HEK293 (cell line): ENCODE measurements at regions not wholly inside any gene's neighbourhood (a gene's known extent, or its start where the extent isn't known, plus 50 kb on each side); places are given as distances from the start of the nearest gene placed in this dataset.

Source experiments
- CTCF ChIA-PET: fragments of 350-600 bp; formaldehyde crosslinking; extraction: SDS; loops from one replicate; lab custom pipeline; 2021; ENCODE audit warnings: antibody characterized with exemption; lab: Yijun Ruan, JAX
- POLR2A ChIA-PET: fragments of 300-600 bp; formaldehyde crosslinking; extraction: SDS; loops from one replicate; lab custom pipeline; 2020; ENCODE audit warnings: antibody characterized with exemption, inconsistent platforms; lab: Yijun Ruan, JAX
- H3K27ac ChIP-seq: fragments of 200-500 bp; sonication (Bioruptor generic); 2 replicates; pipeline ENCODE4 v1.5.1; 2014; ENCODE audit warnings: low read depth, low read length, control low read depth, inconsistent platforms; ENCODE audit errors: extremely low read depth
- H3K36me3 ChIP-seq, 2 experiments: fragments of 200-500 bp in 1 of 2; sonication (Bioruptor generic) in 1 of 2; 1 replicate in 1 of 2; 2 replicates in 1 of 2; pipeline ENCODE4 v1.5.1; 2014 to 2017; ENCODE audit warnings: inconsistent platforms in 2 of 2, low read length in 2 of 2; ENCODE audit not compliant: control insufficient read depth in 2 of 2, insufficient read depth in 1 of 2
- H3K4me1 ChIP-seq: fragments of 200-500 bp; sonication (Bioruptor generic); 2 replicates; pipeline ENCODE4 v1.5.1; 2014; ENCODE audit warnings: mild to moderate bottlenecking, low read length, inconsistent platforms; ENCODE audit not compliant: control insufficient read depth, insufficient read depth
- H3K4me3 ChIP-seq: 2 replicates; pipeline ENCODE4 v1.5.1; 2011; ENCODE audit warnings: low read depth, mild to moderate bottlenecking, control low read depth, low read length, moderate library complexity
- H3K9me3 ChIP-seq: fragments of 200-500 bp; sonication (Bioruptor generic); 2 replicates; pipeline ENCODE4 v1.5.1; 2014; ENCODE audit warnings: low read depth, low read length, inconsistent platforms; ENCODE audit not compliant: control insufficient read depth, insufficient read depth
- BCL11B ChIP-seq: fragments of 450-650 bp; formaldehyde crosslinking; IDR thresholded peaks from 2 replicates; pipeline ENCODE4 v1.5.1; 2016; ENCODE audit warnings: low read depth, missing biosample characterization, missing genetic modification characterization
- HOXA7 ChIP-seq: sonication (generic); formaldehyde crosslinking; IDR thresholded peaks from 2 replicates; pipeline ENCODE4 v1.8.1; 2022; ENCODE audit warnings: missing genetic modification reagents, borderline replicate concordance
- HOXD13 ChIP-seq: sonication (generic); formaldehyde crosslinking; IDR thresholded peaks from 2 replicates; pipeline ENCODE4 v1.8.0; 2022; ENCODE audit warnings: missing genetic modification reagents, borderline replicate concordance
- KLF17 ChIP-seq: fragments of 450-650 bp; formaldehyde crosslinking; IDR thresholded peaks from 2 replicates; pipeline ENCODE4 v1.5.1; 2016; ENCODE audit warnings: missing biosample characterization, missing genetic modification characterization
- KLF9 ChIP-seq: fragments of 450-650 bp; formaldehyde crosslinking; IDR thresholded peaks from 2 replicates; pipeline ENCODE4 v1.5.1; 2016; ENCODE audit warnings: missing biosample characterization, missing genetic modification characterization, low read depth
- RBAK ChIP-seq: fragments of 450-650 bp; formaldehyde crosslinking; IDR thresholded peaks from 2 replicates; pipeline ENCODE4 v1.5.1; 2016; ENCODE audit warnings: missing biosample characterization, missing genetic modification characterization
- REPIN1 ChIP-seq: fragments of 450-650 bp; formaldehyde crosslinking; IDR thresholded peaks from 2 replicates; pipeline ENCODE4 v1.5.1; 2017; ENCODE audit warnings: missing biosample characterization, missing genetic modification characterization, low read depth
- SETDB1 ChIP-seq: IDR thresholded peaks from one replicate; pipeline ENCODE4 v1.6.1; 2017; ENCODE audit warnings: mild to moderate bottlenecking, low read length, moderate library complexity, mixed read lengths; ENCODE audit not compliant: insufficient read length
- ZBTB7A ChIP-seq: fragments of 450-650 bp; formaldehyde crosslinking; IDR thresholded peaks from 2 replicates; pipeline ENCODE4 v1.5.1; 2016; ENCODE audit warnings: low read depth, missing biosample characterization, missing genetic modification characterization
- ZFP37 ChIP-seq: fragments of 450-650 bp; formaldehyde crosslinking; IDR thresholded peaks from 2 replicates; pipeline ENCODE4 v1.5.1; 2016; ENCODE audit warnings: missing biosample characterization, missing genetic modification characterization
- ZNF114 ChIP-seq: fragments of 450-650 bp; formaldehyde crosslinking; IDR thresholded peaks from 2 replicates; pipeline ENCODE4 v1.5.0; 2017; ENCODE audit warnings: missing biosample characterization, missing genetic modification characterization
- ZNF155 ChIP-seq: fragments of 450-650 bp; formaldehyde crosslinking; IDR thresholded peaks from 2 replicates; pipeline ENCODE4 v1.5.1; 2016; ENCODE audit warnings: missing biosample characterization, missing genetic modification characterization
- ZNF311 ChIP-seq: fragments of 450-650 bp; formaldehyde crosslinking; IDR thresholded peaks from 2 replicates; pipeline ENCODE4 v1.5.1; 2017; ENCODE audit warnings: missing biosample characterization, missing genetic modification characterization, borderline replicate concordance
- ZNF335 ChIP-seq: fragments of 450-650 bp; formaldehyde crosslinking; conservative IDR thresholded peaks from 2 replicates; pipeline ENCODE4 v1.5.1; 2016; ENCODE audit warnings: missing biosample characterization, missing genetic modification characterization
- ZNF354C ChIP-seq: fragments of 450-650 bp; formaldehyde crosslinking; IDR thresholded peaks from 2 replicates; pipeline ENCODE4 v1.5.1; 2016; ENCODE audit warnings: missing biosample characterization, missing genetic modification characterization, low read depth, borderline replicate concordance
- ZNF501 ChIP-seq: fragments of 450-650 bp; formaldehyde crosslinking; IDR thresholded peaks from 2 replicates; pipeline ENCODE4 v1.5.1; 2016; ENCODE audit warnings: missing biosample characterization, missing genetic modification characterization
- ZNF600 ChIP-seq: fragments of 450-650 bp; formaldehyde crosslinking; IDR thresholded peaks from 2 replicates; pipeline ENCODE4 v1.5.1; 2016; ENCODE audit warnings: missing biosample characterization, missing genetic modification characterization
- ZNF664 ChIP-seq: fragments of 450-650 bp; formaldehyde crosslinking; IDR thresholded peaks from 2 replicates; pipeline ENCODE4 v1.5.1; 2016; ENCODE audit warnings: missing biosample characterization, missing genetic modification characterization
- ZNF692 ChIP-seq: fragments of 450-650 bp; formaldehyde crosslinking; IDR thresholded peaks from 2 replicates; pipeline ENCODE4 v1.5.1; 2016; ENCODE audit warnings: missing biosample characterization, missing genetic modification characterization
- ZSCAN18 ChIP-seq: fragments of 450-650 bp; formaldehyde crosslinking; IDR thresholded peaks from 2 replicates; pipeline ENCODE4 v1.5.1; 2016; ENCODE audit warnings: missing biosample characterization, missing genetic modification characterization
- ZSCAN23 ChIP-seq: fragments of 450-650 bp; formaldehyde crosslinking; IDR thresholded peaks from 2 replicates; pipeline ENCODE4 v1.5.1; 2016; ENCODE audit warnings: missing biosample characterization, missing genetic modification characterization
- TF ChIP-seq, protein P1 (sequence below): fragments of 450-650 bp; formaldehyde crosslinking; IDR thresholded peaks from 2 replicates; pipeline ENCODE4 v1.5.1; 2016; ENCODE audit warnings: missing biosample characterization, missing genetic modification characterization
- TF ChIP-seq, protein P2 (sequence below): fragments of 450-650 bp; formaldehyde crosslinking; IDR thresholded peaks from 2 replicates; pipeline ENCODE4 v1.5.1; 2016; ENCODE audit warnings: missing biosample characterization, missing genetic modification characterization

DNA sequence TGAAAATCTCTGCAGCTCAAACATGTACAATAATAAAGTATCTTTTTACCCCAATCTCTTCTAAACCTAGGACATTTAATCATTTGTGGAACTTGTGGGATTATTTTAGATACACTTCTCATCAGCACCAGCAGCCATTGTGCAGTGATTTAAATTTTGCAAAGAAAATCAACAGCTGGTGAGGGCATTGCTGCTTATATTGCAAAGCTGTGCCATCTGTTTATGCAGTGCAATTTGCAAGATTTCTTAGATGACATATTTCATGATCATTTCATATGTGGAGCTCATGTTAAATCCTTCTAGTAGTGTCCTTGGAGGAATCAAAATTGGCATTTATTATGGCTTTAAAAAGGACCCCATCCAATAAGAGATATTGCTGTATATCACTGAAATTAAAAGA lies 320.7 kb downstream of the BTG1 start:
- no peak overlapping the region for H3K27ac ChIP-seq
- H3K4me1 ChIP-seq = no peaks in the 10 kb centered on the region
- no peaks in the 10 kb centered on the region for H3K36me3 ChIP-seq
- ChIA-PET POLR2A (no interaction called here), CTCF (interaction anchor here (0.9 to 1.0 kb wide), 2 partner anchors 13 to 14 kb away, joined by 3 to 5 read pairs; no protein-coding TSS in a partner anchor)
- no peaks in the 10 kb centered on the region for H3K9me3 ChIP-seq
- H3K4me3 ChIP-seq = no peak overlapping the region
- TF ChIP-seq ZBTB7A (tag by site-specific recombination) = no peak
- no peak for TF ChIP-seq HOXD13 (CRISPR knock-in tag)
- no peak for TF ChIP-seq ZNF664 (tag by site-specific recombination)
- TF ChIP-seq HOXA7 (CRISPR knock-in tag) = no peak
- TF ChIP-seq ZNF354C (tag by site-specific recombination) = no peak
- no peak for TF ChIP-seq SETDB1
- no peak for TF ChIP-seq KLF17 (tag by site-specific recombination)
- no peak for TF ChIP-seq ZNF600 (tag by site-specific recombination)
- no peak for TF ChIP-seq ZNF311 (tag by site-specific recombination)
- TF ChIP-seq ZFP37 (tag by site-specific recombination) = no peak

DNA sequence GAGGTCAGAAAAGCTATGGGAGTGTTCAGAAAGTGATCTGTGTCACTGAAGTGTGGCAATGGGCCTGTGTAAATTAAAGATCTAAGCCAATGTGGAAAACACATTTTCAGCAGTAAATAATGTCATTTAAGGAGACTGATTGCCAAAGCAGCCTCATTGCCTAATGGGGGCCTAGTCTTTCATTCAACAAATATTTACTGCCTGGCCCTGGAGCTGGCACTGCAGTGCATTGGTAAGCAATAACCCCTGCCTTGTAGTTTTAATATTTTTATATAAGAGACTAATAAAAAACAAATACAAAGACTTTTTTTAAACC lies 326.6 kb downstream of the BTG1 start:
- ChIA-PET POLR2A (no interaction called here), CTCF (interaction anchor here (1.2 kb wide), 1 partner anchor 437 kb away, joined by 5 read pairs; no protein-coding TSS in a partner anchor)
- Histone ChIP-seq H3K36me3 (no peaks in the 10 kb centered on the region), H3K4me3 (no peak overlapping the region), H3K9me3 (no peaks in the 10 kb centered on the region), H3K27ac (no peak overlapping the region), H3K4me1 (no peaks in the 10 kb centered on the region)
- no peak for TF ChIP-seq ZSCAN18 (tag by site-specific recombination)
- no peak for TF ChIP-seq ZNF335 (tag by site-specific recombination)
- TF ChIP-seq KLF9 (tag by site-specific recombination) = no peak
- TF ChIP-seq BCL11B (tag by site-specific recombination) = no peak
- no peak for TF ChIP-seq ZNF114 (tag by site-specific recombination)
- TF ChIP-seq ZNF692 (tag by site-specific recombination) = no peak
- no peak for TF ChIP-seq REPIN1
- no peak for TF ChIP-seq ZNF155 (tag by site-specific recombination)
- no peak for TF ChIP-seq RBAK (tag by site-specific recombination)
- TF ChIP-seq, protein P1, sequence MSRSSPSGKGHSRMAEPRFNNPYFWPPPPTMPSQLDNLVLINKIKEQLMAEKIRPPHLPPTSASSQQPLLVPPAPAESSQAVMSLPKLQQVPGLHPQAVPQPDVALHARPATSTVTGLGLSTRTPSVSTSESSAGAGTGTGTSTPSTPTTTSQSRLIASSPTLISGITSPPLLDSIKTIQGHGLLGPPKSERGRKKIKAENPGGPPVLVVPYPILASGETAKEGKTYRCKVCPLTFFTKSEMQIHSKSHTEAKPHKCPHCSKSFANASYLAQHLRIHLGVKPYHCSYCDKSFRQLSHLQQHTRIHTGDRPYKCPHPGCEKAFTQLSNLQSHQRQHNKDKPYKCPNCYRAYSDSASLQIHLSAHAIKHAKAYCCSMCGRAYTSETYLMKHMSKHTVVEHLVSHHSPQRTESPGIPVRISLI (tag by site-specific recombination) = no peak
- TF ChIP-seq, protein P2, sequence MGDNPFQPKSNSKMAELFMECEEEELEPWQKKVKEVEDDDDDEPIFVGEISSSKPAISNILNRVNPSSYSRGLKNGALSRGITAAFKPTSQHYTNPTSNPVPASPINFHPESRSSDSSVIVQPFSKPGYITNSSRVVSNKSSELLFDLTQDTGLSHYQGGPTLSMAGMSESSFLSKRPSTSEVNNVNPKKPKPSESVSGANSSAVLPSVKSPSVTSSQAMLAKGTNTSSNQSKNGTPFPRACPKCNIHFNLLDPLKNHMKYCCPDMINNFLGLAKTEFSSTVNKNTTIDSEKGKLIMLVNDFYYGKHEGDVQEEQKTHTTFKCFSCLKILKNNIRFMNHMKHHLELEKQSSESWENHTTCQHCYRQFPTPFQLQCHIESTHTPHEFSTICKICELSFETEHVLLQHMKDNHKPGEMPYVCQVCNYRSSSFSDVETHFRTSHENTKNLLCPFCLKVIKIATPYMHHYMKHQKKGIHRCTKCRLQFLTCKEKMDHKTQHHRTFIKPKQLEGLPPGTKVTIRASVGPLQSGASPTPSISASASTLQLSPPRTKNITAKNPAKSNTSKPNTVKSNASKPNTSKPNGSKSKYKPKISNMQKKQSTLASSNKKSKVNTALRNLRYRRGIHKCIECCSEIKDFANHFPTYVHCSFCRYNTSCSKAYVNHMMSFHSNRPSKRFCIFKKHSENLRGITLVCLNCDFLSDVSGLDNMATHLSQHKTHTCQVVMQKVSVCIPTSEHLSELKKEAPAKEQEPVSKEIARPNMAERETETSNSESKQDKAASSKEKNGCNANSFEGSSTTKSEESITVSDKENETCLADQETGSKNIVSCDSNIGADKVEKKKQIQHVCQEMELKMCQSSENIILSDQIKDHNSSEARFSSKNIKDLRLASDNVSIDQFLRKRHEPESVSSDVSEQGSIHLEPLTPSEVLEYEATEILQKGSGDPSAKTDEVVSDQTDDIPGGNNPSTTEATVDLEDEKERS (tag by site-specific recombination) = no peak
- TF ChIP-seq ZNF501 (tag by site-specific recombination) = no peak
- TF ChIP-seq ZSCAN23 (tag by site-specific recombination) = no peak
